HG02884 (cell line): ENCODE measurements at regions not wholly inside any gene's neighbourhood (a gene's known extent, or its start where the extent isn't known, plus 50 kb on each side); places are given as distances from the start of the nearest gene placed in this dataset.
"Not testable (repeated sequence)": the region's sequence is repeated elsewhere in the genome, so short reads cannot be mapped to it uniquely, and the experiment has no call there.

ENCODE experiments used
- ATAC-seq: cut with Tn5 transposase; IDR thresholded peaks from one replicate; pipeline ENCODE4 v1.9.1; 2021; ENCODE audit warnings: mild to moderate bottlenecking, moderate library complexity; ENCODE audit not compliant: unreplicated experiment

- ATAC-seq = no peak
These were observed 401.1 kb upstream of the SPRY2 start for GRCh38 chr13:80742033-80742432.

- no peak for ATAC-seq
These were observed 399.1 kb upstream of the SPRY2 start for GRCh38 chr13:80740071-80740470.

- no peak for ATAC-seq
These were observed 396.6 kb upstream of the SPRY2 start for GRCh38 chr13:80737513-80737912.

- no peak for ATAC-seq
These were observed 386.5 kb upstream of the SPRY2 start for GRCh38 chr13:80727321-80727975.

GRCh38 chr13:80726868-80727267 is 385.9 kb upstream of the SPRY2 start:
- ATAC-seq = no peak

GRCh38 chr13:80721689-80722088 is 380.8 kb upstream of the SPRY2 start:
- no peak for ATAC-seq

GRCh38 chr13:80718970-80719369 is 378.0 kb upstream of the SPRY2 start:
- no peak for ATAC-seq

GRCh38 chr13:80717776-80718175 is 376.9 kb upstream of the SPRY2 start:
- no peak for ATAC-seq

GRCh38 chr13:80716610-80717081 is 375.7 kb upstream of the SPRY2 start:
- ATAC-seq = no peak

GRCh38 chr13:80712026-80712425 is 371.1 kb upstream of the SPRY2 start:
- no peak for ATAC-seq

GRCh38 chr13:80708791-80709190 is 367.9 kb upstream of the SPRY2 start:
- no peak for ATAC-seq

GRCh38 chr13:80707000-80707983 is 366.4 kb upstream of the SPRY2 start:
- no peak for ATAC-seq

GRCh38 chr13:80706164-80706471 is 365.2 kb upstream of the SPRY2 start:
- ATAC-seq = no peak

GRCh38 chr13:80705371-80706163 is 364.6 kb upstream of the SPRY2 start:
- ATAC-seq = no peak

GRCh38 chr13:80704369-80704768 is 363.4 kb upstream of the SPRY2 start:
- ATAC-seq = no peak

- no peak for ATAC-seq
These were observed 354.9 kb upstream of the SPRY2 start for GRCh38 chr13:80695841-80696240.

- ATAC-seq = not testable (repeated sequence)
These were observed 350.9 kb upstream of the SPRY2 start for GRCh38 chr13:80691814-80692213.

GRCh38 chr13:80690208-80690607 is 349.3 kb upstream of the SPRY2 start:
- ATAC-seq = no peak

- no peak for ATAC-seq
These were observed 347.7 kb upstream of the SPRY2 start for GRCh38 chr13:80688593-80688992.

- ATAC-seq = no peak
These were observed 345.0 kb upstream of the SPRY2 start for GRCh38 chr13:80685942-80686341.

- ATAC-seq = no peak
These were observed 343.5 kb upstream of the SPRY2 start for GRCh38 chr13:80684217-80684991.
